Suprapubic skin (tissue), 4 donors: ENCODE measurements at regions not wholly inside any gene's neighbourhood (a gene's known extent, or its start where the extent isn't known, plus 50 kb on each side); places are given as distances from the start of the nearest gene placed in this dataset.

Source experiments
- DNase-seq, 2 donors: peaks; one replicate each; pipeline ENCODE4 v3.0.0-alpha.2; 2019; ENCODE audit warnings: low spot score in 2 of 2
- H3K27ac ChIP-seq: fragments of 200-600 bp; sonication (generic); one replicate; pipeline ENCODE4 v1.5.1; 2019
- H3K27me3 ChIP-seq: fragments of 200-600 bp; sonication (generic); one replicate; pipeline ENCODE4 v1.5.1; 2019
- H3K36me3 ChIP-seq: fragments of 200-600 bp; sonication (generic); one replicate; pipeline ENCODE4 v1.5.1; 2019
- H3K4me1 ChIP-seq: fragments of 200-600 bp; sonication (generic); one replicate; pipeline ENCODE4 v1.5.1; 2019
- H3K4me3 ChIP-seq: fragments of 200-600 bp; sonication (generic); one replicate; pipeline ENCODE4 v1.5.1; 2019; ENCODE audit warnings: mild to moderate bottlenecking
- H3K9me3 ChIP-seq: fragments of 200-600 bp; sonication (generic); one replicate; pipeline ENCODE4 v1.5.1; 2019
- CTCF ChIP-seq, 2 donors: fragments of 200-600 bp in 1 of 2; fragments of 450-650 bp in 1 of 2; sonication (generic) in 1 of 2; IDR thresholded peaks; one replicate each; pipeline ENCODE4 v1.5.1; 2016 to 2019; ENCODE audit warnings: antibody characterized with exemption in 2 of 2, mild to moderate bottlenecking in 1 of 2, moderate library complexity in 1 of 2
- EP300 ChIP-seq: sonication (generic); formaldehyde crosslinking; IDR thresholded peaks from one replicate; pipeline ENCODE4 v1.6.1; 2017; ENCODE audit warnings: antibody characterized with exemption
- POLR2A ChIP-seq, 2 donors: fragments of 450-650 bp; IDR thresholded peaks; one replicate each; pipeline ENCODE4 v1.6.1; 2017; ENCODE audit warnings: antibody characterized with exemption in 2 of 2, mild to moderate bottlenecking in 2 of 2, moderate library complexity in 2 of 2
- POLR2AphosphoS5 ChIP-seq, 3 donors: sonication (generic); formaldehyde crosslinking; IDR thresholded peaks; one replicate each; pipeline ENCODE4 v1.6.1; 2017; ENCODE audit warnings: antibody characterized with exemption in 3 of 3
- WGBS: methylation state at CpG from one replicate; pipeline ENCODE4 v1.1.5; 2018; 5-methylcytosine and 5-hydroxymethylcytosine counted together

- no peak overlapping the region for H3K27ac ChIP-seq
- no peaks in the 10 kb centered on the region for H3K9me3 ChIP-seq
- TF ChIP-seq POLR2AphosphoS5 (IDR thresholded peaks at IDR 0.05): no peak
- no peak for TF ChIP-seq EP300
- TF ChIP-seq CTCF (IDR thresholded peaks at IDR 0.05): no peak
- no peak for TF ChIP-seq POLR2A (IDR thresholded peaks at IDR 0.05)
- 70% methylated on average over 2 of the region's 2 CpGs for WGBS
- H3K36me3 ChIP-seq: no peaks in the 10 kb centered on the region
- H3K4me1 ChIP-seq: no peaks in the 10 kb centered on the region
- H3K27me3 ChIP-seq: no peaks in the 10 kb centered on the region
- H3K4me3 ChIP-seq: no peak overlapping the region
- DNase-seq: no peak
Measured at GRCh38 chr15:37860896-37861295, 73.5 kb upstream of the TMCO5A start.

- no peak for DNase-seq
- no peaks in the 10 kb centered on the region for H3K4me1 ChIP-seq
- no peak overlapping the region for H3K4me3 ChIP-seq
- 83% methylated on average over 1 of the region's 1 CpG for WGBS
- H3K27me3 ChIP-seq: no peaks in the 10 kb centered on the region
- no peaks in the 10 kb centered on the region for H3K36me3 ChIP-seq
- TF ChIP-seq POLR2A (IDR thresholded peaks at IDR 0.05) (no peak), POLR2AphosphoS5 (IDR thresholded peaks at IDR 0.05) (no peak), EP300 (no peak), CTCF (IDR thresholded peaks at IDR 0.05) (no peak)
- H3K27ac ChIP-seq: no peak overlapping the region
- no peaks in the 10 kb centered on the region for H3K9me3 ChIP-seq
Measured at GRCh38 chr15:37865687-37866086, 68.8 kb upstream of the TMCO5A start.

GRCh38 chr15:37870711-37871110, 63.7 kb upstream of the TMCO5A start:
- DNase-seq: no peak
- H3K9me3 ChIP-seq: no peaks in the 10 kb centered on the region
- H3K4me1 ChIP-seq: peaks cover 4% of the 10 kb centered on the region
- no peaks in the 10 kb centered on the region for H3K36me3 ChIP-seq
- no peaks in the 10 kb centered on the region for H3K27me3 ChIP-seq
- H3K4me3 ChIP-seq: no peak overlapping the region
- no peak overlapping the region for H3K27ac ChIP-seq
- TF ChIP-seq POLR2AphosphoS5 (IDR thresholded peaks at IDR 0.05) (no peak), EP300 (no peak), POLR2A (IDR thresholded peaks at IDR 0.05) (no peak), CTCF (IDR thresholded peaks at IDR 0.05) (no peak)

GRCh38 chr15:37872661-37873060, 61.8 kb upstream of the TMCO5A start:
- H3K4me3 ChIP-seq: no peak overlapping the region
- H3K27me3 ChIP-seq: no peaks in the 10 kb centered on the region
- peaks cover 4% of the 10 kb centered on the region for H3K4me1 ChIP-seq
- no peak for TF ChIP-seq POLR2AphosphoS5 (IDR thresholded peaks at IDR 0.05)
- TF ChIP-seq CTCF (IDR thresholded peaks at IDR 0.05): no peak
- no peak for TF ChIP-seq POLR2A (IDR thresholded peaks at IDR 0.05)
- TF ChIP-seq EP300: no peak
- no peak overlapping the region for H3K27ac ChIP-seq
- no peaks in the 10 kb centered on the region for H3K36me3 ChIP-seq
- DNase-seq: no peak
- no peaks in the 10 kb centered on the region for H3K9me3 ChIP-seq
- 52% methylated on average over 9 of the region's 9 CpGs for WGBS

- H3K27ac ChIP-seq: no peak overlapping the region
- TF ChIP-seq POLR2AphosphoS5 (IDR thresholded peaks at IDR 0.05) (no peak), EP300 (no peak), POLR2A (IDR thresholded peaks at IDR 0.05) (no peak), CTCF (IDR thresholded peaks at IDR 0.05) (no peak)
- no peaks in the 10 kb centered on the region for H3K9me3 ChIP-seq
- no peak for DNase-seq
- peaks cover 4% of the 10 kb centered on the region for H3K4me1 ChIP-seq
- 58% methylated on average over 3 of the region's 3 CpGs for WGBS
- no peaks in the 10 kb centered on the region for H3K36me3 ChIP-seq
- no peak overlapping the region for H3K4me3 ChIP-seq
- no peaks in the 10 kb centered on the region for H3K27me3 ChIP-seq
Measured at GRCh38 chr15:37873336-37873735, 61.1 kb upstream of the TMCO5A start.
